ENCODE measurements at regions not wholly inside any gene's neighbourhood (a gene's known extent, or its start where the extent isn't known, plus 50 kb on each side); places are given as distances from the start of the nearest gene placed in this dataset.

- no peak overlapping the region for H3K27ac ChIP-seq (ENCODE audit: extremely low read depth, low read depth, low read length)
- no peaks in the 10 kb centered on the region for H3K36me3 ChIP-seq (ENCODE audit: control insufficient read depth in 2 of 2, insufficient read depth in 1 of 2, low read length in 2 of 2)
- no peak overlapping the region for H3K4me3 ChIP-seq (ENCODE audit: low read depth, low read length)
- H3K4me1 ChIP-seq (ENCODE audit: control insufficient read depth, insufficient read depth, low read length): no peaks in the 10 kb centered on the region
- TF ChIP-seq ZNF169 (tag by site-specific recombination; IDR thresholded peaks at IDR 0.05) (no peak), ZNF549 (tag by site-specific recombination; IDR thresholded peaks at IDR 0.05) (no peak)
- ChIA-PET CTCF (no interaction called here), POLR2A (no interaction called here)
- H3K9me3 ChIP-seq (ENCODE audit: control insufficient read depth, insufficient read depth, low read depth, low read length): no peaks in the 10 kb centered on the region
Observed at GRCh38 chr12:60308366-60308991, 712.6 kb downstream of the SLC16A7 start.

- no peaks in the 10 kb centered on the region for H3K36me3 ChIP-seq (ENCODE audit: control insufficient read depth in 2 of 2, insufficient read depth in 1 of 2, low read length in 2 of 2)
- TF ChIP-seq GLIS1 (tag by site-specific recombination; IDR thresholded peaks at IDR 0.05) (no peak), ZNF621 (tag by site-specific recombination; IDR thresholded peaks at IDR 0.05) (no peak), ZNF280C (tag by site-specific recombination; IDR thresholded peaks at IDR 0.05) (no peak), ZBTB17 (tag by site-specific recombination; IDR thresholded peaks at IDR 0.05) (no peak), ZSCAN18 (tag by site-specific recombination; IDR thresholded peaks at IDR 0.05) (no peak), ZNF138 (tag by site-specific recombination; IDR thresholded peaks at IDR 0.05; ENCODE audit: borderline replicate concordance) (no peak), ZNF645 (tag by site-specific recombination; IDR thresholded peaks at IDR 0.05) (no peak), ZNF157 (tag by site-specific recombination; IDR thresholded peaks at IDR 0.05) (no peak), ZNF561 (tag by site-specific recombination; IDR thresholded peaks at IDR 0.05; ENCODE audit: borderline replicate concordance) (no peak), ZFP41 (tag by site-specific recombination; IDR thresholded peaks at IDR 0.05; ENCODE audit: borderline replicate concordance) (no peak), ZNF837 (tag by site-specific recombination; IDR thresholded peaks at IDR 0.05) (no peak), ZNF292 (tag by site-specific recombination; IDR thresholded peaks at IDR 0.05; ENCODE audit: borderline replicate concordance, low read depth) (no peak), ZNF596 (tag by site-specific recombination; IDR thresholded peaks at IDR 0.05) (no peak), ZSCAN23 (tag by site-specific recombination; IDR thresholded peaks at IDR 0.05) (no peak), TSHZ1 (tag by site-specific recombination; IDR thresholded peaks at IDR 0.05; ENCODE audit: borderline replicate concordance) (no peak), ZNF548 (tag by site-specific recombination; IDR thresholded peaks at IDR 0.05) (no peak), ELK4 (IDR thresholded peaks at IDR 0.05; ENCODE audit: borderline replicate concordance, low read depth, low read length) (no peak)
- CTCF ChIA-PET: no interaction called here
Observed at GRCh38 chr12:60311940-60312339, 716.1 kb downstream of the SLC16A7 start.

More at GRCh38 chr12:60311940-60312339, 716.1 kb downstream of the SLC16A7 start:
- Histone ChIP-seq H3K27ac (ENCODE audit: extremely low read depth, low read depth, low read length) (no peak overlapping the region), H3K4me1 (ENCODE audit: control insufficient read depth, insufficient read depth, low read length) (no peaks in the 10 kb centered on the region), H3K9me3 (ENCODE audit: control insufficient read depth, insufficient read depth, low read depth, low read length) (no peaks in the 10 kb centered on the region), H3K4me3 (ENCODE audit: low read depth, low read length) (no peak overlapping the region)
- POLR2A ChIA-PET: no interaction called here

Data from HEK293 (cell line).